Tibial artery (tissue), 4 donors: ENCODE measurements at regions not wholly inside any gene's neighbourhood (a gene's known extent, or its start where the extent isn't known, plus 50 kb on each side); places are given as distances from the start of the nearest gene placed in this dataset.
"Not testable (repeated sequence)": the region's sequence is repeated elsewhere in the genome, so short reads cannot be mapped to it uniquely, and the experiment has no call there.

Source experiments
- DNase-seq, 2 donors: peaks; one replicate each; pipeline ENCODE4 v3.0.0-alpha.2; 2019
- H3K27ac ChIP-seq, 2 donors: fragments of 200-600 bp; sonication (generic) in 1 of 2; 1 replicate in 1 of 2; 2 replicates in 1 of 2; pipeline ENCODE4 v1.5.1; 2018 to 2019; ENCODE audit warnings: mild to moderate bottlenecking in 1 of 2
- H3K27me3 ChIP-seq, 2 donors: fragments of 200-600 bp; sonication (generic) in 1 of 2; one replicate each; pipeline versions ENCODE4 v1.5.1 to v1.6.0; 2016 to 2019
- H3K36me3 ChIP-seq, 3 donors: fragments of 200-600 bp; sonication (generic) in 2 of 3; one replicate each; pipeline ENCODE4 v1.5.1; 2016 to 2019; ENCODE audit warnings: mild to moderate bottlenecking in 2 of 3
- H3K4me1 ChIP-seq, 4 donors: fragments of 200-600 bp; sonication (generic) in 2 of 4; 1 replicate in 3 of 4; 2 replicates in 1 of 4; pipeline ENCODE4 v1.5.1; 2016 to 2019
- H3K4me3 ChIP-seq, 2 donors: fragments of 200-600 bp; sonication (generic) in 1 of 2; 1 replicate in 1 of 2; 2 replicates in 1 of 2; pipeline ENCODE4 v1.5.1; 2018 to 2019; ENCODE audit warnings: mild to moderate bottlenecking in 2 of 2
- H3K9me3 ChIP-seq, 3 donors: fragments of 200-600 bp; sonication (generic) in 1 of 3; one replicate each; pipeline ENCODE4 v1.5.1; 2016 to 2019
- intact Hi-C: fragments of 100-400 bp; cut with DNase I; formaldehyde crosslinking; loops from one replicate; pipeline ENCODE4 v1.15.0; 2023; ENCODE audit warnings: low total_unique reads
- TF ChIP-seq, protein P1 (sequence below), 2 experiments: fragments of 200-600 bp in 1 of 2; fragments of 450-650 bp in 1 of 2; IDR thresholded peaks; one replicate each; pipeline ENCODE4 v1.5.1; 2017 to 2019; ENCODE audit warnings: antibody characterized with exemption in 2 of 2, mild to moderate bottlenecking in 1 of 2, moderate library complexity in 1 of 2

DNA sequence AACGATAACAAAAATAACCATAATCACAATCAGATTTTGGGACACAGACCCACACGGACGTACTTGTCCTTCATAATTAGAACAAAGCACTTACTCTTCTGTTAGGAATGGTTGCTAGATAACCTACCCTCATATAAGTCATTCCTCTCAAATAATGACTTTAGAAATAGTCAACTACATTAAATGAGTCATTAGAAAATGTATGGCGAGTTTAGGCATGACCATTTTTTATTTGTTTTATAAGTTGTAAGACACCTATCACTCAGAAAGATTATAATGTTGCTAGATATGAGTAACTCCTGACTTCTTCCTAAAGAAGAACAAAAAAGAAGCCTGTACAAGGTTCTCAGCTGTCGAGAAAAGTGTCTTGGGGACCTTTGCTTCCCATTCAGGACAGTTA is 1637.5 kb upstream of the PCDH7 start:
- H3K27ac ChIP-seq: no peak overlapping the region

DNA sequence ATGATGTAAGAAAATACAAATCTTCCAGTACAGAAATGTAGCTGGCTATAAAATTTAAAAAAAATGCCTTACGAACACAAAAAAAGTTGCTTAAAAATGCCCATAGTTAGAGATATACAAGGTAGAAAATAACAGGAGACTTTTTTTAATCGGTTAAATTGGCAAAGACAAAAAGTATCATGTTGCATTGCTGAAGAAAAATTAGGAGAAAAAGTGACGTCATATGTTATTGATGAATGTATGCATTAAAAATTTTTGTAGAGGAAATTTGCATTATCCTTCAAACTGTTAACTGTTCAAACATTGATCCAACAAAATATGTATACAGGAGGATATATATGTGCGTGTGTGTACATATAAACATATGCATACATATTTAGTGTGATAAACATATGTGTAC is 1634.4 kb upstream of the PCDH7 start:
- Histone ChIP-seq H3K4me1 (no peaks in the 10 kb centered on the region), H3K9me3 (no peaks in the 10 kb centered on the region), H3K4me3 (no peak overlapping the region), H3K27me3 (no peaks in the 10 kb centered on the region), H3K27ac (no peak overlapping the region), H3K36me3 (no peaks in the 10 kb centered on the region)
- intact Hi-C loops: no loop called here
- TF ChIP-seq, protein P1, sequence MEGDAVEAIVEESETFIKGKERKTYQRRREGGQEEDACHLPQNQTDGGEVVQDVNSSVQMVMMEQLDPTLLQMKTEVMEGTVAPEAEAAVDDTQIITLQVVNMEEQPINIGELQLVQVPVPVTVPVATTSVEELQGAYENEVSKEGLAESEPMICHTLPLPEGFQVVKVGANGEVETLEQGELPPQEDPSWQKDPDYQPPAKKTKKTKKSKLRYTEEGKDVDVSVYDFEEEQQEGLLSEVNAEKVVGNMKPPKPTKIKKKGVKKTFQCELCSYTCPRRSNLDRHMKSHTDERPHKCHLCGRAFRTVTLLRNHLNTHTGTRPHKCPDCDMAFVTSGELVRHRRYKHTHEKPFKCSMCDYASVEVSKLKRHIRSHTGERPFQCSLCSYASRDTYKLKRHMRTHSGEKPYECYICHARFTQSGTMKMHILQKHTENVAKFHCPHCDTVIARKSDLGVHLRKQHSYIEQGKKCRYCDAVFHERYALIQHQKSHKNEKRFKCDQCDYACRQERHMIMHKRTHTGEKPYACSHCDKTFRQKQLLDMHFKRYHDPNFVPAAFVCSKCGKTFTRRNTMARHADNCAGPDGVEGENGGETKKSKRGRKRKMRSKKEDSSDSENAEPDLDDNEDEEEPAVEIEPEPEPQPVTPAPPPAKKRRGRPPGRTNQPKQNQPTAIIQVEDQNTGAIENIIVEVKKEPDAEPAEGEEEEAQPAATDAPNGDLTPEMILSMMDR (IDR thresholded peaks at IDR 0.05): no peak
- DNase-seq: no peak

More for the DNA sequence above, 1637.5 kb upstream of the PCDH7 start:
- Histone ChIP-seq H3K9me3 (no peaks in the 10 kb centered on the region), H3K4me1 (no peaks in the 10 kb centered on the region), H3K36me3 (no peaks in the 10 kb centered on the region), H3K27me3 (no peaks in the 10 kb centered on the region), H3K4me3 (no peak overlapping the region)
- DNase-seq: no peak
- intact Hi-C loops: no loop called here
- TF ChIP-seq, protein P1 (IDR thresholded peaks at IDR 0.05): no peak

DNA sequence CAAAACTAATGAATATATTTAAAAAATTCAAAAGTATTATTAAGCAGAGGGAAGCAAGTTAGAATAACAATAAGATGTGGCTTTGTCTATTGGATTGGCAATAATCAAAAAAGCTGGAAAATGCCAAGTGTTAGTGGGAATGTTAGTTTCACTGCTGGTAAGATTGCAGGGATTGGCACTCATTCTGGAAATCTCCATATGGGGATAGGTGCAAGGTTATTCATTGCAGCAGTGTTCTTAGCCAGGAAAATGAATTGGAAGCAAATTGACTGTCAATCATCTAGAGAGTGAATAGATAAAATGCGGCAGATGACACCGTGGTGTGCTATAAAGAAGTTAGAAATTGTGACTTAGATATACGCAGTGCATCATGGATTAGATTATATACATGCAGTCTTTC is 1615.5 kb upstream of the PCDH7 start:
- Histone ChIP-seq H3K9me3 (no peaks in the 10 kb centered on the region), H3K4me3 (no peak overlapping the region), H3K4me1 (no peaks in the 10 kb centered on the region), H3K27me3 (no peaks in the 10 kb centered on the region), H3K36me3 (no peaks in the 10 kb centered on the region), H3K27ac (no peak overlapping the region)
- intact Hi-C loops: no loop called here
- DNase-seq: no peak
- TF ChIP-seq, protein P1 (IDR thresholded peaks at IDR 0.05): no peak

DNA sequence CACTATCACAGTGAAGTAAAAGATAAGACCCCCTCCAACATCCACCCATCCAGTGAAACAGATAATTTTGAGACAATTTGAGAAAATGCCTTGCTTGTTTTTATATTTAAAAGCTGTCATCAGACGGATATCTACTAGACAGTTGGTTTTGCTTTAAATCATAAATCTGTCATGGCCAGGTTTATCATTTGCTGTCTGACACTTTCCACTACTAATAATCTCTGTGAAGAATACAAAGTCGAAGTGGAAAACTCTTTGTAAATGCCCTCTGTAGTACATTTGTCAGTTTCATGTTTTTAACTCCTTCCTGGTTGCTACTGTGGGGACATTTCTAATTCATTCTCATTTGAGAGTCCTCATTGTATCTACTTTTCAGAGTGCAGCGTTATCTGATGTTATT is 1606.2 kb upstream of the PCDH7 start:
- no peaks in the 10 kb centered on the region for H3K27me3 ChIP-seq
- no peaks in the 10 kb centered on the region for H3K4me1 ChIP-seq
- H3K9me3 ChIP-seq: no peaks in the 10 kb centered on the region
- H3K27ac ChIP-seq: no peak overlapping the region
- H3K36me3 ChIP-seq: no peaks in the 10 kb centered on the region
- H3K4me3 ChIP-seq: no peak overlapping the region
- TF ChIP-seq, protein P1 (IDR thresholded peaks at IDR 0.05): no peak
- intact Hi-C loops: no loop called here
- DNase-seq: no peak

DNA sequence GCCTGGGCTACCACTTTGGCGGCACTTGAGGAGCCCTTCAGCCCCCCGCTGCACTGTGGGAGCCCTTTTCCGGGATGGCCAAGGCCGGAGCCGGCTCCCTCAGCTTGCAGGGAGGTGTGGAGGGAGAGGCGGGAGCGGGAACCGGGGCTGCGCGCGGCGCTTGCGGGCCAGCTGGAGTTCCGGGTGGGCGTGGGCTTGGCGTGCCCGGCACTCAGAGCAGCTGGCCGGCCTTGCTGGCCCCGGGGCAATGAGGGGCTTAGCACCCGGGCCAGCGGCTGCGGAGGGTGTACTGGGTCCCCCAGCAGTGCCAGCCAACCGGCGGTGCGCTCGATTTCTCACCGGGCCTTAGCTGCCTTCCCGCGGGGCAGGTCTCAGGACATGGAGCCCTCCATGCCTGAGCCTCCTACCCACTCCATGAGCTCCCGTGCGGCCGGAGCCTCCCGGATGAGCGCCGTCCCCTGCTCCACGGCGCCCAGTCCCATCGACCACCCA is 1602.9 kb upstream of the PCDH7 start:
- H3K4me3 ChIP-seq, H3K27me3 ChIP-seq, H3K9me3 ChIP-seq, DNase-seq, H3K36me3 ChIP-seq, H3K27ac ChIP-seq, intact Hi-C loops, H3K4me1 ChIP-seq: not testable (repeated sequence)

DNA sequence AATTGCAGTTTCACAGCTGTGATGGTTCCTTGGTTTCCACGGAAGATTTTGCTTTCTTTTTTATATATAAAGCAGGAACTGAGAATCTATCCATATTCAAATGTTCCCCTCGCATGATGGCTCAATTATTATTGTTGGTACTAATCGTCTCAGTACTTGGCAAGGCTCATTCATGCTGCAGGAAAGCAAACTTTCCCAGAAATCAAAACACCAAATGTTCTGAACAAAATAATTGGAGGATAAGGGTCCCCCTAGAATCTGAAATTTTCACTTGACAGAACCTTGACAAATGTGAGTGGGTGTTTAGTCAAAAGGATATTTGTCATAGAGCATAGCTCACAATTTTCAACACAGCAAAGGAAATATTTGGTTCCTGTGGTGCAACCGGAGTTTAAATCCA is 1598.6 kb upstream of the PCDH7 start:
- H3K27me3 ChIP-seq: no peaks in the 10 kb centered on the region
- intact Hi-C loops: no loop called here
- H3K9me3 ChIP-seq: no peaks in the 10 kb centered on the region
- TF ChIP-seq, protein P1 (IDR thresholded peaks at IDR 0.05): no peak
- no peaks in the 10 kb centered on the region for H3K36me3 ChIP-seq
- no peak for DNase-seq
- H3K4me1 ChIP-seq: no peaks in the 10 kb centered on the region
- H3K27ac ChIP-seq: no peak overlapping the region
- no peak overlapping the region for H3K4me3 ChIP-seq
